PC-3 (cell line): ENCODE measurements at regions not wholly inside any gene's neighbourhood (a gene's known extent, or its start where the extent isn't known, plus 50 kb on each side); places are given as distances from the start of the nearest gene placed in this dataset.
A peak's percentile ranks its signal among the peaks of the same experiment; 100 is the strongest.

Experiments used
- ATAC-seq: fragments of 200-7000 bp; cut with Tn5 transposase; 2 replicates; pipeline ENCODE4 v1.9.1; 2020; ENCODE audit warnings: mild to moderate bottlenecking, moderate library complexity
- BruUV-seq: library from RNA; stranded (reverse); fragments of 400-500 nt; replicated peaks from 2 replicates; lab custom pipeline; 2021; lab: Mats Ljungman, UMichigan
- CTCF ChIA-PET: fragments of 300-600 bp; sonication (Branson Sonifier 250); formaldehyde crosslinking; loops from one replicate; lab custom pipeline; 2022; ENCODE audit warnings: antibody characterized with exemption; lab: Charles Lee
- POLR2A ChIA-PET: fragments of 300-600 bp; sonication (Branson Sonifier 250); formaldehyde crosslinking; loops from one replicate; lab custom pipeline; 2022; ENCODE audit warnings: antibody characterized with exemption; ENCODE audit not compliant: unreplicated experiment; lab: Charles Lee
- DNase-seq: peaks from one replicate; pipeline ENCODE4 v3.0.0-alpha.2; 2015
- H2AFZ ChIP-seq: fragments of 300-600 bp; sonication (generic); 2 replicates; pipeline ENCODE4 v1.6.0; 2016; ENCODE audit warnings: antibody characterized with exemption, low read length
- H3F3A ChIP-seq: fragments of 300-600 bp; sonication (generic); one replicate; pipeline ENCODE4 v1.6.0; 2017; ENCODE audit warnings: antibody characterized with exemption, low read length, control low read depth, mild to moderate bottlenecking; ENCODE audit not compliant: unreplicated experiment
- H3K27ac ChIP-seq: fragments of 300-600 bp; sonication (generic); 2 replicates; pipeline ENCODE4 v1.5.1; 2016; ENCODE audit warnings: mild to moderate bottlenecking, low read length
- H3K27me3 ChIP-seq: fragments of 300-600 bp; sonication (generic); 2 replicates; pipeline ENCODE4 v1.6.1; 2016; ENCODE audit warnings: low read length, mixed read lengths
- H3K36me3 ChIP-seq: fragments of 300-600 bp; sonication (generic); 2 replicates; pipeline ENCODE4 v1.6.1; 2016; ENCODE audit warnings: low read depth, mixed run types, low read length, mixed read lengths
- H3K4me1 ChIP-seq: fragments of 300-600 bp; sonication (generic); 2 replicates; pipeline ENCODE4 v1.5.1; 2016; ENCODE audit warnings: low read length; ENCODE audit not compliant: insufficient read depth
- H3K4me2 ChIP-seq: fragments of 300-600 bp; sonication (generic); 2 replicates; pipeline ENCODE4 v1.6.0; 2016; ENCODE audit warnings: low read length
- H3K4me3 ChIP-seq: fragments of 300-600 bp; sonication (generic); 2 replicates; pipeline ENCODE4 v1.5.1; 2016; ENCODE audit warnings: mild to moderate bottlenecking, low read length, mixed read lengths
- H3K79me2 ChIP-seq: fragments of 300-600 bp; sonication (generic); 2 replicates; pipeline ENCODE4 v1.6.1; 2017; ENCODE audit warnings: low read length, mixed read lengths
- H3K9ac ChIP-seq: fragments of 300-600 bp; sonication (generic); 2 replicates; pipeline ENCODE4 v1.6.0; 2016; ENCODE audit warnings: mild to moderate bottlenecking, low read length
- H3K9me2 ChIP-seq: fragments of 300-600 bp; sonication (generic); replicated peaks from 2 replicates; pipeline ENCODE4 v1.6.1; 2016; ENCODE audit warnings: mixed run types, low read length, mixed read lengths
- H3K9me3 ChIP-seq: fragments of 300-600 bp; sonication (generic); 2 replicates; pipeline ENCODE4 v1.6.1; 2016; ENCODE audit warnings: low read length, mixed read lengths
- H4K20me1 ChIP-seq: fragments of 300-600 bp; sonication (generic); 2 replicates; pipeline ENCODE4 v1.6.1; 2016; ENCODE audit warnings: low read length, mixed read lengths
- CTCF ChIP-seq: fragments of 300-600 bp; sonication (generic); conservative IDR thresholded peaks from 2 replicates; pipeline ENCODE4 v1.5.1; 2017; ENCODE audit warnings: antibody characterized with exemption, low read depth, mild to moderate bottlenecking, low read length
- EZH2 ChIP-seq: fragments of 300-600 bp; sonication (generic); IDR thresholded peaks from one replicate; pipeline ENCODE4 v1.6.1; 2017; ENCODE audit warnings: antibody characterized with exemption, mild to moderate bottlenecking, low read length; ENCODE audit not compliant: unreplicated experiment
- EZH2phosphoT487 ChIP-seq: fragments of 300-600 bp; sonication (generic); IDR thresholded peaks from 2 replicates; pipeline ENCODE4 v1.6.1; 2018; ENCODE audit warnings: mild to moderate bottlenecking, antibody characterized with exemption, low read length, borderline replicate concordance
- intact Hi-C: fragments of 100-400 bp; cut with micrococcal nuclease; formaldehyde crosslinking; loops from 2 replicates; pipeline ENCODE4 v1.9.0; 2023

- no peak overlapping the region for H3K27ac ChIP-seq
- no peak overlapping the region for H2AFZ ChIP-seq
- no peaks in the 10 kb centered on the region for H3K27me3 ChIP-seq
- no peaks in the 10 kb centered on the region for H3K9me3 ChIP-seq
- H3K9ac ChIP-seq, result no peak overlapping the region
- H4K20me1 ChIP-seq, result no peaks in the 10 kb centered on the region
- no peaks in the 10 kb centered on the region for H3K79me2 ChIP-seq
- H3K9me2 ChIP-seq, result no peaks in the 10 kb centered on the region
- intact Hi-C loops, result loop anchor here (5.0 kb wide), 1 partner anchor 67 kb away; no protein-coding TSS in a partner anchor
- no peak for TF ChIP-seq EZH2phosphoT487
- TF ChIP-seq CTCF, result no peak
- no peak for TF ChIP-seq EZH2
- H3K4me3 ChIP-seq, result no peak overlapping the region
- ATAC-seq (no peak), DNase-seq (no peak)
- ChIA-PET POLR2A (no interaction called here), CTCF (no interaction called here)
- H3F3A ChIP-seq, result no peaks in the 10 kb centered on the region
- no peaks in the 10 kb centered on the region for H3K36me3 ChIP-seq
- H3K4me1 ChIP-seq, result no peaks in the 10 kb centered on the region
- no TSS peak for BruUV-seq
- H3K4me2 ChIP-seq, result no peak overlapping the region
Measured at GRCh38 chr2:163799807-163800206, 64.0 kb upstream of the FIGN start.

GRCh38 chr2:163794635-163795034, 58.8 kb upstream of the FIGN start:
- ChIA-PET CTCF (no interaction called here), POLR2A (no interaction called here)
- H3K27me3 ChIP-seq, result no peaks in the 10 kb centered on the region
- no peaks in the 10 kb centered on the region for H3K4me1 ChIP-seq
- no peak for TF ChIP-seq EZH2
- no peaks in the 10 kb centered on the region for H3K36me3 ChIP-seq
- H3K27ac ChIP-seq, result no peak overlapping the region
- no peaks in the 10 kb centered on the region for H3K9me3 ChIP-seq
- no peak overlapping the region for H2AFZ ChIP-seq
- H3K9me2 ChIP-seq, result no peaks in the 10 kb centered on the region
- no peak overlapping the region for H3K4me2 ChIP-seq
- ATAC-seq (no peak), DNase-seq (peak; percentile 73)
- no peak overlapping the region for H3K4me3 ChIP-seq
- H3K9ac ChIP-seq, result no peak overlapping the region
- H3F3A ChIP-seq, result no peaks in the 10 kb centered on the region
- H4K20me1 ChIP-seq, result no peaks in the 10 kb centered on the region
- H3K79me2 ChIP-seq, result no peaks in the 10 kb centered on the region
- intact Hi-C loops, result no loop called here
- no TSS peak for BruUV-seq
